Brain microvascular endothelial cell (primary cell): ENCODE measurements at regions not wholly inside any gene's neighbourhood (a gene's known extent, or its start where the extent isn't known, plus 50 kb on each side); places are given as distances from the start of the nearest gene placed in this dataset.

Experiments used
- DNase-seq: peaks from one replicate; pipeline ENCODE4 v3.0.0-alpha.2; 2020
- H3K27ac ChIP-seq: fragments of 250-450 bp; sonication (Bioruptor Pico); 2 replicates; pipeline ENCODE4 v1.5.1; 2020; ENCODE audit warnings: mild to moderate bottlenecking, moderate library complexity
- H3K27me3 ChIP-seq: fragments of 250-450 bp; sonication (Bioruptor Pico); replicated peaks from 2 replicates; pipeline ENCODE4 v1.5.1; 2020; ENCODE audit warnings: mild to moderate bottlenecking
- H3K36me3 ChIP-seq: fragments of 250-450 bp; sonication (Bioruptor Pico); replicated peaks from 2 replicates; pipeline ENCODE4 v1.5.1; 2020; ENCODE audit warnings: mild to moderate bottlenecking
- H3K4me3 ChIP-seq: 2 replicates; pipeline ENCODE4 v1.5.1; 2011; ENCODE audit warnings: low read depth, mild to moderate bottlenecking, control low read depth, low read length, moderate library complexity
- in situ Hi-C: cut with HindIII; loops from 2 replicates; pipeline ENCODE4 v1.10.0; 2017; ENCODE audit warnings: low sequenced_read_pairs, low pct_ligation_motif_present
- TF ChIP-seq, protein P1 (sequence below): IDR thresholded peaks from 2 replicates; pipeline ENCODE4 v1.5.1; 2011; ENCODE audit warnings: low read depth, mild to moderate bottlenecking, moderate library complexity, low read length, control low read depth, inconsistent platforms; ENCODE audit errors: missing control alignments

DNA sequence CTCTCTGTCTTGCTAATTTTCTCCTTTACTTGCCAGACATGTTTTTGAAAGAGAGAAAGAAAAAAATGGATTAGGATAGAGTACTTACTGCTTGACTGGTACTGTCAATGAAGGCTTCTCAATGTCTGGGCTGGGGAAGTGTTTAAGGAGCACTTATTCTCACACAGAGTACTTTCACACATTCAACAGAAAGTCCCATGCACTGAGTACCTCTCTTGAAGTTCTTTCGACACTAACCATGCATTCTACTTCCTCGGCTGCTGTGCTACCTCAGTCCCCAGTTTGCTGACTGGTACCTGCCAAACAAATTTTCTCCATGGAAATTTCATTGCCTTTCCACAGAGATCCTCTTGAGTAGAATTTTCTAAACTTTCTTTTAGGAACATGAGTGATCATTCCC, 281.9 kb downstream of the RBM26 start:
- no peak for DNase-seq
- in situ Hi-C loops, result no loop called here
- Histone ChIP-seq H3K27ac (no peak overlapping the region), H3K4me3 (no peak overlapping the region), H3K27me3 (no peaks in the 10 kb centered on the region), H3K36me3 (no peaks in the 10 kb centered on the region)
- TF ChIP-seq, protein P1, sequence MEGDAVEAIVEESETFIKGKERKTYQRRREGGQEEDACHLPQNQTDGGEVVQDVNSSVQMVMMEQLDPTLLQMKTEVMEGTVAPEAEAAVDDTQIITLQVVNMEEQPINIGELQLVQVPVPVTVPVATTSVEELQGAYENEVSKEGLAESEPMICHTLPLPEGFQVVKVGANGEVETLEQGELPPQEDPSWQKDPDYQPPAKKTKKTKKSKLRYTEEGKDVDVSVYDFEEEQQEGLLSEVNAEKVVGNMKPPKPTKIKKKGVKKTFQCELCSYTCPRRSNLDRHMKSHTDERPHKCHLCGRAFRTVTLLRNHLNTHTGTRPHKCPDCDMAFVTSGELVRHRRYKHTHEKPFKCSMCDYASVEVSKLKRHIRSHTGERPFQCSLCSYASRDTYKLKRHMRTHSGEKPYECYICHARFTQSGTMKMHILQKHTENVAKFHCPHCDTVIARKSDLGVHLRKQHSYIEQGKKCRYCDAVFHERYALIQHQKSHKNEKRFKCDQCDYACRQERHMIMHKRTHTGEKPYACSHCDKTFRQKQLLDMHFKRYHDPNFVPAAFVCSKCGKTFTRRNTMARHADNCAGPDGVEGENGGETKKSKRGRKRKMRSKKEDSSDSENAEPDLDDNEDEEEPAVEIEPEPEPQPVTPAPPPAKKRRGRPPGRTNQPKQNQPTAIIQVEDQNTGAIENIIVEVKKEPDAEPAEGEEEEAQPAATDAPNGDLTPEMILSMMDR, result no peak

DNA sequence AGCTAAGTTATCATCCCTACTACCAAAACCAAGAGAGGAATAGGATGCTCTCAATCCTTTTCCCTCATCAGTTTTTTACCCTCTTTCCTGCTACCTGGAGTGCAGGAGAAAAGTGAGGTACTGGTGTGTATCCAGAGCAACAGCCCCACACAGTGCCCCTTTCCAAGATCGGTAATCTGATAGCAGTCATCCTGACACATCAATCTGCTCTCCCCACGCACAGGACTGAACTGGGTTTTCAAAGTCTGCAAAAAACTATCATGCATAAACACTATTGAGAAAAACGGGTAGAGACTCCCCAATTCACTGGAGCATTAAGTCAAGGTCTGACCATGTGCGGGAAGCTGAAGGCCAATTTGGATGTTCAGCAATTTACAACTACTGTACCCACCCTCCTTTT, 284.8 kb downstream of the RBM26 start:
- no peak overlapping the region for H3K27ac ChIP-seq
- no peaks in the 10 kb centered on the region for H3K36me3 ChIP-seq
- no peak overlapping the region for H3K4me3 ChIP-seq
- no peak for DNase-seq
- no peaks in the 10 kb centered on the region for H3K27me3 ChIP-seq
- in situ Hi-C loops, result no loop called here
- TF ChIP-seq, protein P1, result no peak

DNA sequence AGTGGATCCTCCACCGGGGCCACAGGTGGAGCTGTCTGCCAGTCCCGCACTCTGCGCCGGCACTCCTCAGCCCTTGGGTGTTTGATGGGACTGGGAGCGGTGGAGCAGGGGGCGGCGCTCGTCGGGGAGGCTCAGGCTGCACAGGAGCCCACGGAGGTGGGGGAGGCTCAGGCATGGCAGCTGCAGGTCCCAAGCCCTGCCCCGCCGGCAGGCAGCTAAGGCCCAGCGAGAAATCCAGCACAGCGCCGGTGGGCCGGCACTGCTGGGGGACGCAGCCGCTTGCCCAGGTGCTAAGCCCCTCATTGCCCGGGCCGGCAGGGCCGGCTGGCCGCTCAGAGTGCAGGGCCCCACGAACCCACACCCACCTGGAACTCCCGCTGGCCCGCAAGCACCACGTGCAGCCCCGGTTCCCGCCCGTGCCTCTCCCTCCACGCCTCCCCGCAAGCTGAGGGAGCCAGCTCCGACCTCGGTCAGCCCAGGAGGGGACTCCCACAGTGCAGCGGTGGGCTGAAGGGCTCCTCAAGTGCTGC, 286.4 kb downstream of the RBM26 start:
- Histone ChIP-seq H3K4me3 (no peak overlapping the region), H3K27ac (no peak overlapping the region), H3K27me3 (no peaks in the 10 kb centered on the region), H3K36me3 (no peaks in the 10 kb centered on the region)
- TF ChIP-seq, protein P1, result no peak
- in situ Hi-C loops, result no loop called here
- DNase-seq, result no peak

DNA sequence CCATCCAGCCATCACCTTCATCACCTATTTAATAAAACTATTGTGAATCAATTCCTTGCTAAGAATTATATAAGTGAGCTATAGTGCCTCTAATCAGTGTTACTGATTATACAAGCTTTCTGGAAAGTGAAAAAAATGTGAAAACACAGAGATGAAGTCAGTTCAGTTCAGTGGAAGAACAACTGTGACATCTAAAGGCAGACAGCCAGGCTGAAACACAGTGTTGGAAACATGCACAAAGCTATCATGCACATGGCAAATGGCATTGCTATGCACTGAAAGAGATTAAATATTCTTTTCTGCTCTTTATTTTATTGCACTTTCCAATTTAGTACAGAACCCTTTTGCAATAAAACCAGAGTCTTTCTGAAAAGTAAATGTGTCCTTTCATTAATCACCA, 294.0 kb downstream of the RBM26 start:
- H3K27me3 ChIP-seq, result no peaks in the 10 kb centered on the region
- in situ Hi-C loops, result no loop called here
- DNase-seq, result no peak
- H3K36me3 ChIP-seq, result no peaks in the 10 kb centered on the region
- H3K27ac ChIP-seq, result no peak overlapping the region
- H3K4me3 ChIP-seq, result no peak overlapping the region
- TF ChIP-seq, protein P1, result no peak

GRCh38 chr13:79108914-79109643, 297.0 kb downstream of the RBM26 start:
- in situ Hi-C loops, result no loop called here
- no peak overlapping the region for H3K4me3 ChIP-seq
- no peak for DNase-seq
- no peaks in the 10 kb centered on the region for H3K27me3 ChIP-seq
- TF ChIP-seq, protein P1, result no peak
- no peaks in the 10 kb centered on the region for H3K36me3 ChIP-seq
- no peak overlapping the region for H3K27ac ChIP-seq

DNA sequence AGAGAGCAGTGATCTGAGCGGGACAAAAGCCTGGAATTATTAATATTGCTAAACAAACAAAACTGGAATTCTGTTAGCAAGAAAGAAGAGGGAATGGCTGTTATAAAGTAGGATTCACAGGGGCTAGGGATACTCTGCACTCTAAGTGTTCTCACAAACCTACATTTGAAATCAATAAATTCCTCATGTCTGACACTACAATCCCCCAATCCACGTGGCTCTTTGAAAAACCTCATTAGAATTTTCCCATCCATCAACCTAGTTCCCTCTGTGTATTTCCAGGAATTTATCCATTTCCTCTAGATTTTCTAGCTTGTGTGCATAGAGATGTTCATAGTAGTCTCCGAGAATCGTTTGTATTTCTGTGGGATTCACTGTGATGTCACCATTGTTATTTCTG, 307.5 kb downstream of the RBM26 start:
- no peak for DNase-seq
- Histone ChIP-seq H3K4me3 (no peak overlapping the region), H3K27me3 (no peaks in the 10 kb centered on the region), H3K27ac (no peak overlapping the region), H3K36me3 (no peaks in the 10 kb centered on the region)
- TF ChIP-seq, protein P1, result no peak
- in situ Hi-C loops, result no loop called here
